Activated CD8-positive, alpha-beta memory T cell treated with anti-CD3 and anti-CD28 coated beads, Interleukin-2, amount 50 U/mL, for 48 hours (primary cell): ENCODE measurements at regions not wholly inside any gene's neighbourhood (a gene's known extent, or its start where the extent isn't known, plus 50 kb on each side); places are given as distances from the start of the nearest gene placed in this dataset.

Experiments used
- DNase-seq: peaks from one replicate; pipeline ENCODE4 v3.0.0-alpha.2; 2020

DNA sequence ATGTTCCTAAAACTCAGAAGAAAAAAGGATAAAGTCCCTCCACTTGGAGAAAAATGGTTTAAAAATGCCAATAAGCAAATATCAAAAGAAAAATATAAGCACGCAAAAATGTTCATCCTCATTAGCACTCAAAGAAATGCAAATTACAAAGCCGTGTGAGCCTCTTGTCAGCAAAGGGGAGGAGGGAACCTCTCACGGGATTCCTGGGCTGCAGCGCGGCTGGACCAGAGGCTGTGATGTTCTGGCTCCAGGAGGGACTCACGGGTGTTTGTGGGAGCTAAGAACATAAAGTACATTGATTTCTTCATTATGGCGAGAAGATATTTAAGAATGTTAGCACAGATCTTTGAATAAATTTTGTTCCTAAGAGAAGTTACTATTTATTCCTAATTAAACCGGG lies 1451.2 kb downstream of the BRD1 start:
- DNase-seq = no peak

DNA sequence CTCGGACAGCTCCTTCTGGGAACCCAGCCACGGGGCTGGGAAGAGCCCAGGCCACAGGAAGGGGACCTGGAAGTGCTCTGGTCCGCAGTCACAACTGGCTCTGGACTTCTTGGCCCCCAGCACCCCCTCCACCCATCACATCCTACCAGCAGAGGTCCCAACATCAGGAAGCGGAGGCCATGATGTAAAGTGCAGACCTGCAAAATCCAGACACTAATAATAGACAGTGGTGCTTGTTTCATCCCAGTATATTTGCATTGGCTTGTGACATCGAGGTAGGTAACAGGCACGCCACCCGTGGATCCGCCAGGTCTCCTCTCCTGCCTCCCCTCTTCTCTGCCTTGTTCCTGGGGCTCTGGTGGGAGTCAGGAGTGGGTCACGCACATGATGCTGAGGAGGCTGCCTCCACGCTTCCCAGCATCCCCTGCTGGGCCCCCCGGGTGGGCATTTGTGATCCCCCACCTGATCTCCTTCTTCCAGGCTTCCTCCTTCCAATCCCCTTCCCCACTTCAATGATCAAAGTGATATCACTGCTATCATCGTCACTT lies 1454.0 kb downstream of the BRD1 start:
- peak; percentile 2 for DNase-seq

DNA sequence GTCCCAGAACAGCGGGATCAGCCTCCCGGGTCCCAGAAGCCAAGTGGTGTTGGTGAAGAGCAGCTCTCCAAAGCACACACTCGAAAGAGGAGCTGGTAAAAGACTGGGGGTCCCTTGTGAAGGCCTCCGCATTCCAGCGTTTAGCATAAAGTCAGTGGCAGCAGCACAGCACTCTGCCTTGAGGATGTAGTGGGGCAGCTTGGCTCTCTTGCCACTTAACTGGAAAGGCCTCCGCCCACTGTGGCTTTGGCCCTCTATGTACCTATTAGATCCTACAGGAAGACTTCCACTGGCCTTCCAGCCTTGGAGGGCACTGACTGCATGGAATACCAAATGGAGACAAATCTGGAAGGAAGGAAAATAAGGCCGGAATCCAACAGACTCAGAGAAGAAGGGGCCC lies 1455.3 kb downstream of the BRD1 start:
- peak; percentile 29 for DNase-seq

DNA sequence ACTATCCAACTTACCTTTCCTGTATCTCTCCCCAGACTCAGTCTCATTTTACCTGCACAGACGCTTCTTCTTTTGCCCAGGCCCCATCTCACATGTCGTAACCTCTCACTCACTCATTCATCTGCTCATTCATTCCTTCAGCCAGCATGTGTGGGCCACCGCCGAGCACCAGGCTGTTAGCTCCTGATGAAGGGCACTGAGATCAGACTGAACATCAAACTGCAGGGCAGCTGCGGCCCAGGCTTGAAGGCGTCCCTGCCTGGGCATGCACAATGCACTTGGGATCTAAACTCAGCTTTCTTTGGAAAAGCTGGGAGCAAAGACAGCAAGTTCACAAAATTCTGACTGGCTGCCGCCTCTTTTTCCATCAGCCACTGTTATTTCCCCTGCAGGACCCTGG lies 1456.3 kb downstream of the BRD1 start:
- no peak for DNase-seq

DNA sequence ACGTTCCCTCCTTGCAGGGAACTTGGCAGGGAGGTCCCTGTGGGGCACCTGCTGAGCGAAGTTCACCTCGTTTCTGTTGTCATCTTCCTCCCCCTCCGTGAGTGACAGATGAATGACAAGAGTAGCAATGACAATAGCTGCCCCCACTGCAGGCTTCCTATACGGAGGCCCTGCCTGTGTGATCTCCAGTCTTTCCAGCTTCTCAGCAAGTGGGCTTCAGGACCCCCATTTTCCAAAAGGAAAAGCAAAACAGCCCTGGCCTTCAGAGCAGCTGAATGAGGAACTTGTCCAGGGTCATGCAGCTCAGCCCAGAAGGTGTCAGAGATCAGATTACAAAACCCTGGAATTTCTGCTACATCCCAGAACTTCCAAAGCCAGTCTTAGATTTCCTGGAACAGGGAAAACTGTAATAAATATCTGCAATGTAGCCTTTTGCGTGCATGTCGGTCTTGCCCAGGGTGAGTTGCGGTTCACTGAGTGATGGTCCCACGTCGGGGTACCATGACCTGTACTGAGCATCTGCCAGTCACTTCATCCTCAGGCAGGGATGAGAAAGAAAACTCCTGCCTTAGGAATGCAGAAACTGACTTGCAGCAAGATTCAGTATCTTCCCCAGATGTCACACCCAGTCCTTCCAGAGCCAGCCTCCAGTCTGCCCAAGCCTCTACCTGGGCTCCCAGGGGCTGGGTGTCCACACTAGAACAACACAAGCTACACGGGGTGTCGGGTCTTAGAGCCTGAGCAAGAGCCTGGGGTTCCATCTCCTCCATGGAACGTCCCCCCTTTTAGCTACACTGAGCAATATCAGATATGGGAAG lies 1457.0 kb downstream of the BRD1 start:
- DNase-seq = peak; percentile 8

DNA sequence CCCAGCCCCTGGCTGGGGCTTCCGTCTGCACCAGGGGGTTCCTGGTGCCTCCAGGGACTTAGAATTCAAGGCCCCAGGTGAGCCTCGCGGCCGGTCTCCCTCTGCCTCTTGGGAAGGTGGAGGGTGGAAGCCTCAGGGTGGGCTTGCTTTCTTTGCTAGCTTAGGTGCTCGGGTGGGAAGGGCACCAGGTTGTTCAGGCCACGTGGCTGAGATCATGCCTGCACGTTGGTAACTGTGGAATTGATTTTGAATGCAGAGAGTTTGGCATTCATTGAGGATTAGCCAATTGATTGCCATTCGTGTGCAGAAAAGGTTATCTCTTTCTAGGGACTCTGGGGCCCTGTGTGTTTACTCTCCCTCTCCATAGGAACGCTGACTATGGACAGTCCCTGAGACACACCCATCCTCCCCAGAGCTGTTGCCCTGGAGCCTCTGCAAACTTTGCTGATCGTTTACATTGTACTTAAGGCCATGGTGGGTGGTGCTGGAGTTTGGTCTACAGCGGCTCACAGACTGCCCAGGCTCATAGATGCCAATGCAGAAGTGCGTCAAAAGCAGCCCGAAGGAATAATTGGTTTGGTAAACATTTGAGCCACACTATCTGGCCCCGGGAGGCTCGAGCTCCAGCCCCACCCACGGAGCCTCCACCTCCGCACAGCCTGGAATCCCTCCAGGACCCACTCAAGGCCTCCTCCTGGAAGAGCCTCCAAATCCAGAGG lies 1457.7 kb downstream of the BRD1 start:
- DNase-seq = peak; percentile 10

DNA sequence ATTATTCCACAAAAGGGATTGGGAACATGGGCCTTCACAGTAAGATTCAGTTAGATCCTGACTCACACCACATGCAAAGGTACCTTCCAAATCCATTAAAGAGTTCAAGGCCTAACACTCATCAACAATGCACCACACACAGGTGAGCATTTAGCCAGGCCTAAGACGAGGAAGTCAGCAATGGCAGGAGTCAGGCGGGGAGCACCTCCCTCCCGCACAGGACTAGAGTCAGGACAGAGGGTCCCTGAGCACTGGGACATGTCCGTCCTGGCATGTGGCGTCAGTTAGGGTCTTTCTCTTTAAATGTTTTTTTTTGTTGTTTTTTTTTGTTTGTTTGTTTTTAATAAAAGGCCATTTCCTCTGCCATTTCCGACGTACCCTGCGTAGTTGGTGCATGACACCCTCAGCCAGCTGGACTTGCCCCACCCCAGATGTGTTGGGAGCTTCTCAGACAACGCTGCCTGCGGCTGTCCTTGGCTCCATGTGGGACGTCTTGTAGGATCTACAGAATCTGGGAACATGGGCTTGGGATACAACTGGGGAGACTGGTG lies 1458.6 kb downstream of the BRD1 start:
- no peak for DNase-seq

DNA sequence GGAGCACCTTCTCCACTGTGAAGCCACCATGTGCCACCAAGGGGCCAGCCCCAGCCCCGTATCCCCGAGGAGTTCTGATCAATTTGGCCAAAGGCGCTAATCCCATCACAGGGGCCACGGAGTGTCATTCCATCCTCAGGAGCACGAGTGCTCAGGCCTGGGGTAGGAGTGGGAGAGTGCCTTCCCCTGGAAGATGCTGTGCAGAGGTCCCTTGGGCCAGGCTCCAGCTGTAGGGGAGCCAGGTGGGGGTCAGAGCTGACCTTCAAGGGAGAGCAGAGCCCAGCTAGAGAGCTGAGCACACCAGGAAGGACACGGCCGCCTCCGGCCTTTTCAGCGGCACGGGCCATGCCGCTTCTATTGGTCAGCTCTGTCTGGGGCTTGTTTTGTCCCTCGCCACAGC lies 1459.9 kb downstream of the BRD1 start:
- no peak for DNase-seq

DNA sequence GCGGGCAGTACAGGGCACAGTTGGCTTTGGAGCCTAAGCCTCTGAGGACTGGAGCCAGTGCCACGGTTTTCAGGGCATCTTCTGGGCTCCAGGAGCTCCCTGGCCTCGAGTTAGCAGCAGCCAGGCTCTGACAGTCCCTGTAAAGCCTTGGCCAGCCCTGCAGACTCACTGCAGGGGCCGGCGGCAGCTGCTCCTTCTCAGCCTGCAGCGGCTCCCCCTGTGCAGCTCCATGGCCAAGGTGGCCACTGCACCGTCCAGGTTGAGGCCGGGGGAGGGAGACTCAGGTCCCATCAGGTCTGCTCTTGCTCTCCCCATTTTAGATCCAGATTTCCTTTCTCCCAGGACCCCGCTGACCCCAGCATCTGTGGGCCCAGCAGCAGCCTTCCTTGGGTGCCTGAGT lies 1461.1 kb downstream of the BRD1 start:
- no peak for DNase-seq

DNA sequence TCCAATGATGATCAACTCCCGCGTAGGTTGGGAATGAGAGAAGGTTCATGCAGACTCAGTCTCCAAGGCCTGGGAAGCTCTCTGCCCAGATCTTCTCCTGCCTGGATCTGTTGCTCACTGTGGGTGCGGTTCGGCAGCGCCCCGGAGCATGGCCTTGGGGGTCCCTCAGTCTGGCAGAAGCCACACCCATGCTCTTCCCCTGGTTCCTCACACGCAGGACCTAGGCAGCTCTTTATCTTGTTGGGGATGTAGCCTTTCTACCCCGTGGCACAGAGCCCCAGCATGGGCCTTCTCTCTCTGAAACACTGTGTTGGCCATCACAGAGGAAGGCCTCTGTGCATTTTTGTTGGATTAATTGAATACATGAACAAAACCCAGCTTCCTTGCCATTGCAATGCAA lies 1461.6 kb downstream of the BRD1 start:
- DNase-seq = no peak

DNA sequence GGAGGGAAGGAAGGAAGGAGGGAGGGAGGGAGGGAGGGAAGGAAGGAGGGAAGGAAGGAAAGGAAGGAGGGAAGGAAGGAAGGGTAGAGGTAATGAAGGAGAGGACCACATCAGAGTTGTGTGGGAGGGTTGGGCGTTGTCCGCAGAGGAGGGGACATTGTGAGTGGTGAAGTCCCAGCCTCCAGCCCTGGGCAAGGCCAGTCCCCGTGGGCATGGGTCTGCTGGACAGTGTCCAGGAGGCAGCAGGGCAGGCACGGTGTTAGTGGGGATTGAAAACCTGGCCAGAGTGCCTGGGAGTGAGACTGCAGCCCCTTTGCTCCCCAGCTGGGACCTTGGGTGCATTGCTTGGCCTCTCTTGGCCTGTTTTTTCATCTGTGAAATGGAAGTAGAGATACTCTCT lies 1462.3 kb downstream of the BRD1 start:
- DNase-seq = peak; percentile 34

DNA sequence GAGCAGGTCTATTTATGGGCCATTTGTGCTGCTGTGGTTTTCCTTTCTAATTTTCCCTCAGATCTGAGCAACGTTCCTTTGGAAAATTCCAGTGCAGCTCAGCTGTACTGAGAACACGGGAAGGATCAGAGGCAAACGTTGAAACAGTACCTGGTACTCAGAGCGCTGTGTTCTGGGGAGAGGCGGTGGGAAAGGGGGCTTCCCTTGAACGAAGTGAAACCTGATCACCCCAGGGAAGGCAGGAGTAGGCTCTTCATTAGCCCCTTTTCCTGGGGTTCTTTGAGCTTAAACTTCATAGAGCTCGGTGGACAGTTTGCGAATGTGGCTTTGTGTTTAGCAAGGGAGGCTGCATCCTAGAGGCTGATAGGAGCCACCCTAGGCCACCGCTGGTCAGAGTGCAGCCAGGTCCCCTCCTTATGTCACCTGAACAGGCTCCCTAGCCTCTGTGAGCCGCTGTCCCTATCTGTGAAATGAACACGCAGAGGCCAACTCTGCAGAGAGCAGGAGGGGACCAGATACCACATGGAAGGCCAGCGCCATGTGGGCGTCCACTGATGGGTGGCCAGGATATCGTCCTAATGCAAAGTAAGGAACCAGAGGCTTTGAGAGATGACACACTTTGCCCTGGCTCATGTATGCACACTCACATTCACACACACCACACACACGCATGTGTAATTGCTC lies 1464.8 kb downstream of the BRD1 start:
- no peak for DNase-seq

DNA sequence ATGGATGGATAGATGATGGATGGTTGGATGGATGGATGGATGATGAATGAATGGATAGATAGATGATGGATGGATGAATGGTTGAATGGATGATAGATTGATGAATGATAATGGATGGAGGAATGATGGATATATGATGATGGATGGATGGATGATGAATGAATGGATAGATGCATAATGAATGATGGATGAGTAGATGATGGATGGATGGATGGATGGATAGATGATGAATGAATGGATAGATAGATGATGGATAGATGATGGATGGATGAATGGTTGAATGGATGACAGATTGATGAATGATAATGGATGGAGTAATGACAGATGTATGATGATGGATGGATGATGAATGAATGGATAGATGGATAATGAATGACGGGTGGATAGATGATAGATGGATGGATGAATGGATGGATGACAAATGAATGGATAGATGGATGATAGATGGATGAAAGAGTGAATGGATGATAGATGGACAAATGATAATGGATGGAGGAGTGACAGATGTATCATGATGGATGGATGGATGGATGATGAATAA lies 1466.5 kb downstream of the BRD1 start:
- no peak for DNase-seq

DNA sequence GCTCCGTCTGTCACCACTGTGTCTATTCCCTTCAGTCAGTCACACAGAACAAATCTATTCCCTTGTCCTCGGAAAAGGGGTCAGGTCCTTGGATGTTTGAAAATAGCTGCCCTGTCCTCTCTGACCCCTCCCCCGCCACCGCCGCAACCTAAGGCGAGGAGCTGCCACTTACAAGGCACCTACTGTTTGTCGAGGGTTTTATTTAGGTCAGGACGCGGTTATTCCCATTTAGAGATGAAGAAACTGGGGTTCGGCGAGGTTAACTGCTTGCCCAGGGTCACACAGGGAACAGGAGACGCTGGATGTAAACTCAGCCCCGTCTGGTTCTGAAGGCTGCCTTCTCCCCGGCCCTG lies 1468.1 kb downstream of the BRD1 start:
- no peak for DNase-seq

DNA sequence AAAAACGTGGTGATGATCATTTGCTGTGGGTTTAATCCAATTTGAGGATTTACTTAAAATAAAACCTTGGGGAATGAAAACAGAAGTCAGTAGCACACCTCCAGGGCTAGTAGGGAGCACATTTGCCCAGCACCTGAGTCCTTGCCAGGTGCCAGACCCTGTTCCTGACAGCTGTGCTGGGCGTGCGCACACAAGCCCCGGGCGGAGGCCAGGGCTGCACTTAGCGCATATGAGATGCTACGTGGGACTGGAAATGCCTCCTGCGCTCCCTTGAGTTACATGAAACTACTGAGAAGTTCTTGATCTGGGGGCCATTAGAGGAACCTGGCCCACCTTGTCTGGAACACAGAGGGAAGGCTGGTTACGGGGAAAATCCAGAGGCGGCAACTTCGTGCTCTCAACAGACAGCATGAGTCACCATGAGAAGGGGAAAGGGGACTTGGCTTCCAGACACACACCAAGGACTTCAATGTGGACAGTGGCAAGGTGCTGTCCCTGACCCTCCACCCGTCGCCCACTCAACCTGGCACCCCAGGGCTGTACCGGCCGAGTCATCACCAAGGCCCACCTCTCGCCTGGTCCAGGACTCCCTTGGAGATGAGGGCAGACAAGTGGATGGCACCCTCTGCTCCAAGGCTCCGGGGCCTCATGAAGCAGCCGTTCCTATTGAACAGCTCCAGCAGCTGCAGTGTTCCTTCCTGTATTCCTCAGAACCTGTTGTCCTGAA lies 1468.6 kb downstream of the BRD1 start:
- no peak for DNase-seq

DNA sequence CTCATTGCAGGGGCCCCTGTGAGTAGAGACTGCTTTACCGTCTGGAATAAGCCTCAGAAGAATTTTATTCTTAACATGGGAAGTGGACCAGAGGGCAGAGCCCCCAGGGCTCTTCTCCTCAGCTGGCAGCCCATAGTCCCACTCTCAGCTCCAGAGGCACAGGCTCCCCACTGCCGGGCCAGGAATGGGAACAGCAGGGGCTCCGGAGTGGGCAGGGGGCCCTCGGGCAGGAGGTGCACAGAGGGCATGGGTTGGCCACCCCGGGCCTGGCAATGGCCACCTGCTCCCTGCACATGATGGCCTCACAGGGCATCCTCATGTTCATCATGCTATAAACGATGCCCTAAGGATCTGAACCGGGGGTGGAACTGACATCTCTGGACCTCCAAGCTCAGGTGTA lies 1469.7 kb downstream of the BRD1 start:
- DNase-seq = no peak

DNA sequence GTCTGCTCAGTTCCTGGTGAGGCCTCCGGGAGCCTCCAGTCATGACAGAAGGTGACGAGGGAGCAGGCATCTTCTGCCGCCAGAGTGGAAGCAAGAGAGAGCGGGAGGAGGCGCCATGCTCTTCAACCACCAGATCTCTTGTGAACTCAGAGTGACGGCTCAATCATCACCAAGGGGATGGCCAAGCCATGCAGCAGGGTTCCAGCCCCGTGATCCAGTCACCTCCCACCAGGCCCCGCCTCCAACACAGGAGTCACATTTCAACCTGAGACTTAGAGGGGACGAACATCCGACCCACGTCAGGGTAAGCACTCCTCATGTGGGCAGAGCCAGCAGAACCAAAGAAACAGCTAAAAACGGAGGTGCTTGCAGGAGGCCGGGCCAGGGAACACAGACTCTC lies 1470.5 kb downstream of the BRD1 start:
- DNase-seq = no peak

DNA sequence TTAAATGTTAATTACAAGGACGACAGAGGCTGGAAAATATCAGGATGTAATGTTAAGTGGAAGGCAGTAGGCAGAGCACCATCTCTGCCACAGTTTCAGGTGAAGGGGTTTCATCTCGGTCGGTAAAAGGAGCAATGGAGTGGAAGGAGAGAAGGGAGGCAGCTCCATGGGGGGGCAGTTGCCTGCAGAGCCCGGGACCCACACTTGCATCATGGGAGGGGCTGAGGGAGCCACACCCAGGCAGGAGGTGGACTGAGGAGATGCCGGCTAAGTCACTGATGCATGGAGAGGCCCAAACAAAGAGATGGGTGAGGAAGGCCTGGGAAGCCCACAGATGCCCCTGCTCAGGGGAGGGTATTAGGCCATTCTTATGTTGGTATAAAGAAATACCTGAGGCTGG lies 1470.9 kb downstream of the BRD1 start:
- no peak for DNase-seq

DNA sequence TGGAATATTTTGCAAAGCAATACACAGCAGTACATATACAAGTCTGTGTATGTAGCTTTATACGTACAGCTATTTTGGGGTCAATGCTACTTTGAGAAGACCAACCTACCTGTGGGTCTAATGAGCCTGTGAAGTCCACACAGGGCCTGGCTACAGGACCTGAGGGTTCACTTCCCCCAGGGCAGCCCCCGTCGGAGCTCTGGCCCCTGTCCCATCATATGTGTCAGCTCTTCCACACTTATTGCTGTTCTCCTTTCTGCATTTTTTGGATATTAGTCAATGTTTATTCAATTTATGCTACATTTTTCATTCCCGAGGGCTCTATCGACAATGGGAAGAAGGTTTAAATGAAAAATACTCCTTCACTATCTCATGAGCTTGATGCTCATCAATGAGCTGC lies 1473.6 kb downstream of the BRD1 start:
- no peak for DNase-seq

DNA sequence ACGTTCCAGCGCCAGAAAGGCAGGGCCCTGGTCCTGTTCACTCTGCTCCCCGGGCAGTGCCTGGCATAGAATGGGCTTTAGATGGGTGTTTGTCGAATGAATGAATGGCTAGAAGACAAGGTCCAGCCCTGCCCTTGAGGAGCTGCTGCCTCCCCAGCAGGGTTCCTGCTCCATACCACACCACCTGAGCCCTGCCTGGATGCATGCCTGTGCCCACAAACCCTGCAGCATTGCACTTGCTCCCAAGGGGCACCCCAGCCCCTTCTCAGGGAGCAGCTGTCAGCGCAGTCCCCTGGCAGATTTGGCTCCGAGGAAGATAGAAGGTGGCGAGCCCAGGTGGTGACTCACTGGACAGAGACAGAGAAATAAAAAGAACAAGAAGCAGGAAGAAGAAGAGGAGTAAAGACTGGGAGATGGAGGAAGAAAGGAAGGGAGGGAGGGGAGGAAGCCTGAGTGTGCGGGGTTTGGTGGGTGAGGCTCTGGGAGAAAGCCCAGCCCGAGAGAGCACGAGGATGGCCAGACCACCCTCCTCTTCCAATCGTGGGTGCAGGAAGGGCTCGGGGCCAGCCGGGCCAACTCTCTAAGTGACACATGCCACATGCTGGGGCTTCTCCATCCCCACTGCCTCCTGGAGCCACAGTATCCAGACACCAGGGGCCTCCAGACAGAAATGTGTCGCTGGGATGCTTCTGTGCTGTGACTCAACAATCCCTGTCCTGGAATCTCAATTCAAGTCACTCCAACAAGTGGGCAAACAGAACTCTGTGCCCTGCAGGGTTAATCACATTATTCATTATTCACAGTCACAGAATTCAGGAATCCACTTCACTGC lies 1474.3 kb downstream of the BRD1 start:
- no peak for DNase-seq

DNA sequence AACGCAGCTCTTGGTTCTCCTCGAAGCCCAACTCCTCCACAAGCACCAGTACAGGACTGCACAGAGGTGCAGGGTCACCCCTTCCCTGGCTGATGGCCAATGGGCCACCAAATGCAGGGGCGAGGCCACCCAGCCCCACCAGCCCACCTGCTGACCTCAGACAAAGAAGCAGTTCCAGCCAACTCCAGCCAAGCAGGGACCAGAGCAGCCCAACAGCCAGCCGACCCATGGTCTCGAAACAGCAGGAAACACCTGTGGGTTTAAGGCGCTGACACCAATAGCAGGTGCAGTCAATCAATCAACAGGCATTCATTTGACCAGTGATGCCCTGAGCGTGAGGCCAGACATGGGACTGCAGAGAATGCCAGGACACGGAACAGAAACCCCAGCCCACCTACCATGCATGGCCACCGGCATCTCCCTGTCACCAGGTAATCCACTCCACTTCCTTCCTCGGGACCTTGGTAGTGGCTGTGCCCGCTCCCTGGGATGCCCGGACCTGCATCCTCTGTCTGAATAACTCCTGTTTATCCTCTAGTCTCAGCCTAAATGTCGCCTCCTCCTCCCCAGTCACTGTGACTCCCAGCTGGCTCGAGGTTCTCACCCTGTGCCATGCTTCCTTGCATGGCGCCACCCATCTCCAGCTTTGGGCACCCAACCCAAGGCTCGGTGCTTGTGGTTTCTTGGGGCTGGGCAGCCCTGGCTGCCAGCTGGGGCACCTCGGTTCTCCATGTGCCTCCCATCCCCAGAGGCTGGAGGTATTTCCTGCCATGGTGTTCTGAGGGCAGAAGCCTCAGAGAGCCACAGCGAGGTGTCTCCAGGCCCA lies 1475.4 kb downstream of the BRD1 start:
- DNase-seq = no peak
